ENCODE measurements at regions not wholly inside any gene's neighbourhood (a gene's known extent, or its start where the extent isn't known, plus 50 kb on each side); places are given as distances from the start of the nearest gene placed in this dataset.

- H2BK120ac ChIP-seq (ENCODE audit: low read depth, low read length, poor library complexity, severe bottlenecking), result no peak overlapping the region
- no peak overlapping the region for H4K8ac ChIP-seq (replicated peaks; ENCODE audit: insufficient read length, low read depth, low read length)
- no peak overlapping the region for H2BK12ac ChIP-seq (ENCODE audit: insufficient read length, low read depth, low read length)
- no peak overlapping the region for H3K27ac ChIP-seq (ENCODE audit: insufficient read length, low read depth, low read length)
- no peak overlapping the region for H3K14ac ChIP-seq (ENCODE audit: insufficient read depth, low read length)
- no peaks in the 10 kb centered on the region for H3K79me1 ChIP-seq (ENCODE audit: insufficient read depth, low read depth, low read length, poor library complexity, severe bottlenecking)
- no peak overlapping the region for H2BK5ac ChIP-seq (ENCODE audit: insufficient read length, low read length)
- H3K4ac ChIP-seq (ENCODE audit: low read depth, low read length), result no peak overlapping the region
- Mint-ChIP-seq H3K27ac (no peak overlapping the region), H3K4me1 (no peaks in the 10 kb centered on the region), H3K9me3 (no peaks in the 10 kb centered on the region), H3K4me3 (no peak overlapping the region), H3K36me3 (ENCODE audit: insufficient read depth in 1 of 3, low read depth in 3 of 3) (no peaks in the 10 kb centered on the region), H3K27me3 (ENCODE audit: low read depth) (no peaks in the 10 kb centered on the region)
- H3K56ac ChIP-seq (ENCODE audit: insufficient read length, low read depth, low read length), result no peak overlapping the region
- H2AK5ac ChIP-seq (ENCODE audit: insufficient read length, low read length), result no peak overlapping the region
- H3K9ac ChIP-seq (ENCODE audit: extremely low read depth, insufficient read length, low read length), result no peak overlapping the region
- H2AFZ ChIP-seq (ENCODE audit: low read length), result no peak overlapping the region
- H3T11ph ChIP-seq (ENCODE audit: low read length), result no peak overlapping the region
- H3K4me1 ChIP-seq (ENCODE audit: insufficient read depth, low read length), result no peaks in the 10 kb centered on the region
- H4K91ac ChIP-seq (ENCODE audit: insufficient read length, low read depth, low read length), result no peak overlapping the region
- H3K23ac ChIP-seq (ENCODE audit: insufficient read length, low read depth, low read length), result no peak overlapping the region
- WGBS (ENCODE audit: extremely low coverage, insufficient read length, low lambda C conversion rate), result no CpG with 5 or more reads among the region's 2 CpGs
- H3K23me2 ChIP-seq (ENCODE audit: insufficient read length, low read depth, low read length, poor library complexity, severe bottlenecking), result no peaks in the 10 kb centered on the region
- DNase-seq, result no peak
- H4K5ac ChIP-seq (ENCODE audit: insufficient read length, low read depth, low read length), result no peak overlapping the region
- H3K4me2 ChIP-seq (ENCODE audit: insufficient read depth, insufficient read length, low read length), result no peak overlapping the region
- no peaks in the 10 kb centered on the region for H3K79me2 ChIP-seq (ENCODE audit: insufficient read depth, low read length)
- no peaks in the 10 kb centered on the region for H3K9me3 ChIP-seq (ENCODE audit: control insufficient read depth, low read depth, low read length)
- H4K20me1 ChIP-seq (ENCODE audit: control insufficient read depth, insufficient read depth, insufficient read length), result no peaks in the 10 kb centered on the region
- no peak overlapping the region for H3K18ac ChIP-seq (ENCODE audit: insufficient read length, low read depth, low read length)
- no peak overlapping the region for H2BK15ac ChIP-seq (ENCODE audit: low read depth, low read length)
- no peaks in the 10 kb centered on the region for H3K27me3 ChIP-seq (ENCODE audit: insufficient read depth, low read length)
- TF ChIP-seq CTCF (conservative IDR thresholded peaks at IDR 0.05), result no peak
- H2BK20ac ChIP-seq (ENCODE audit: low read depth, low read length, poor library complexity, severe bottlenecking), result no peak overlapping the region
Observed at GRCh38 chr1:191618181-191618580, 540.1 kb upstream of the RGS18 start.
